ENCODE measurements at regions not wholly inside any gene's neighbourhood (a gene's known extent, or its start where the extent isn't known, plus 50 kb on each side); places are given as distances from the start of the nearest gene placed in this dataset.
"Not testable (repeated sequence)": the region's sequence is repeated elsewhere in the genome, so short reads cannot be mapped to it uniquely, and the experiment has no call there.

- H3K9me3 Mint-ChIP-seq (ENCODE audit: low read depth); H3K4me3 Mint-ChIP-seq; ATAC-seq; H3K4me1 Mint-ChIP-seq; DNase-seq; H3K27ac Mint-ChIP-seq; CTCF ChIA-PET; H3K27me3 Mint-ChIP-seq; H3K36me3 Mint-ChIP-seq: not testable (repeated sequence)
These were observed 286.0 kb upstream of the WSB1 start for GRCh38 chr17:27007734-27008531.

- no peaks in the 10 kb centered on the region for H3K4me1 Mint-ChIP-seq
These were observed 284.8 kb upstream of the WSB1 start for GRCh38 chr17:27009087-27009486.

GRCh38 chr17:27010138-27010537, 283.8 kb upstream of the WSB1 start:
- CTCF ChIA-PET; H3K27me3 Mint-ChIP-seq; H3K4me1 Mint-ChIP-seq; H3K27ac Mint-ChIP-seq; H3K4me3 Mint-ChIP-seq; ATAC-seq; H3K9me3 Mint-ChIP-seq (ENCODE audit: low read depth); DNase-seq; H3K36me3 Mint-ChIP-seq: not testable (repeated sequence)

More at GRCh38 chr17:27009087-27009486, 284.8 kb upstream of the WSB1 start:
- H3K36me3 Mint-ChIP-seq, result no peaks in the 10 kb centered on the region
- no peak for ATAC-seq
- H3K9me3 Mint-ChIP-seq (ENCODE audit: low read depth), result peaks cover 3% of the 10 kb centered on the region
- no peak overlapping the region for H3K27ac Mint-ChIP-seq
- no peak for DNase-seq
- H3K27me3 Mint-ChIP-seq, result no peaks in the 10 kb centered on the region
- no peak overlapping the region for H3K4me3 Mint-ChIP-seq
- CTCF ChIA-PET, result no interaction called here

- H3K36me3 Mint-ChIP-seq; ATAC-seq; H3K27me3 Mint-ChIP-seq; H3K4me1 Mint-ChIP-seq; CTCF ChIA-PET; H3K27ac Mint-ChIP-seq; H3K4me3 Mint-ChIP-seq; DNase-seq; H3K9me3 Mint-ChIP-seq (ENCODE audit: low read depth): not testable (repeated sequence)
These were observed 263.4 kb upstream of the WSB1 start for GRCh38 chr17:27030552-27030951.

GRCh38 chr17:27038676-27039075, 255.2 kb upstream of the WSB1 start:
- no peaks in the 10 kb centered on the region for H3K4me1 Mint-ChIP-seq
- ATAC-seq (no peak), DNase-seq (no peak)
- CTCF ChIA-PET, result no interaction called here
- H3K27me3 Mint-ChIP-seq, result no peaks in the 10 kb centered on the region
- H3K36me3 Mint-ChIP-seq, result no peaks in the 10 kb centered on the region
- H3K4me3 Mint-ChIP-seq, result no peak overlapping the region
- H3K9me3 Mint-ChIP-seq (ENCODE audit: low read depth), result peaks cover 2% of the 10 kb centered on the region
- no peak overlapping the region for H3K27ac Mint-ChIP-seq

GRCh38 chr17:27045039-27045438, 248.9 kb upstream of the WSB1 start:
- ATAC-seq; H3K4me1 Mint-ChIP-seq; H3K9me3 Mint-ChIP-seq (ENCODE audit: low read depth); H3K36me3 Mint-ChIP-seq; H3K27me3 Mint-ChIP-seq; H3K4me3 Mint-ChIP-seq; H3K27ac Mint-ChIP-seq; DNase-seq: not testable (repeated sequence)
- CTCF ChIA-PET, result interaction anchor here (0.7 kb wide), 1 partner anchor 17 kb away, joined by 3 read pairs; no protein-coding TSS in a partner anchor

- Mint-ChIP-seq H3K9me3 (ENCODE audit: low read depth) (no peaks in the 10 kb centered on the region), H3K36me3 (no peaks in the 10 kb centered on the region), H3K27me3 (no peaks in the 10 kb centered on the region), H3K4me1 (no peaks in the 10 kb centered on the region), H3K4me3 (no peak overlapping the region), H3K27ac (no peak overlapping the region)
- no peak for ATAC-seq
- CTCF ChIA-PET, result no interaction called here
- no peak for DNase-seq
These were observed 244.7 kb upstream of the WSB1 start for GRCh38 chr17:27049104-27049784.

GRCh38 chr17:27065588-27065987, 228.3 kb upstream of the WSB1 start:
- DNase-seq (no peak), ATAC-seq (no peak)
- H3K27ac Mint-ChIP-seq, result no peak overlapping the region
- no peaks in the 10 kb centered on the region for H3K9me3 Mint-ChIP-seq (ENCODE audit: low read depth)
- peaks cover 9% of the 10 kb centered on the region for H3K27me3 Mint-ChIP-seq
- no peaks in the 10 kb centered on the region for H3K36me3 Mint-ChIP-seq
- no peak overlapping the region for H3K4me3 Mint-ChIP-seq
- H3K4me1 Mint-ChIP-seq, result no peaks in the 10 kb centered on the region
- CTCF ChIA-PET, result no interaction called here

GRCh38 chr17:27066315-27066714, 227.6 kb upstream of the WSB1 start:
- no peak for DNase-seq
- CTCF ChIA-PET, result no interaction called here
- no peak for ATAC-seq
- Mint-ChIP-seq H3K27ac (no peak overlapping the region), H3K9me3 (ENCODE audit: low read depth) (no peaks in the 10 kb centered on the region), H3K27me3 (peaks cover 9% of the 10 kb centered on the region), H3K4me1 (no peaks in the 10 kb centered on the region), H3K4me3 (no peak overlapping the region), H3K36me3 (no peaks in the 10 kb centered on the region)

- Mint-ChIP-seq H3K4me3 (no peak overlapping the region), H3K36me3 (no peaks in the 10 kb centered on the region), H3K27me3 (peaks cover 5% of the 10 kb centered on the region), H3K4me1 (no peaks in the 10 kb centered on the region), H3K9me3 (ENCODE audit: low read depth) (no peaks in the 10 kb centered on the region), H3K27ac (no peak overlapping the region)
- DNase-seq (no peak), ATAC-seq (no peak)
- CTCF ChIA-PET, result no interaction called here
These were observed 223.9 kb upstream of the WSB1 start for GRCh38 chr17:27069842-27070508.

- CTCF ChIA-PET, result no interaction called here
- Mint-ChIP-seq H3K4me1 (no peaks in the 10 kb centered on the region), H3K27me3 (peaks cover 5% of the 10 kb centered on the region), H3K9me3 (ENCODE audit: low read depth) (no peaks in the 10 kb centered on the region), H3K36me3 (no peaks in the 10 kb centered on the region), H3K27ac (no peak overlapping the region), H3K4me3 (no peak overlapping the region)
- DNase-seq (no peak), ATAC-seq (no peak)
These were observed 223.1 kb upstream of the WSB1 start for GRCh38 chr17:27070836-27071235.

- no peak for DNase-seq
- Mint-ChIP-seq H3K9me3 (ENCODE audit: low read depth) (no peaks in the 10 kb centered on the region), H3K4me1 (no peaks in the 10 kb centered on the region), H3K27ac (no peak overlapping the region), H3K4me3 (no peak overlapping the region), H3K36me3 (no peaks in the 10 kb centered on the region), H3K27me3 (no peaks in the 10 kb centered on the region)
- CTCF ChIA-PET, result no interaction called here
- ATAC-seq, result no peak
These were observed 221.0 kb upstream of the WSB1 start for GRCh38 chr17:27072885-27073284.

GRCh38 chr17:27076814-27077213, 217.1 kb upstream of the WSB1 start:
- ATAC-seq (no peak), DNase-seq (no peak)
- CTCF ChIA-PET, result no interaction called here
- H3K27ac Mint-ChIP-seq, result no peak overlapping the region
- H3K4me1 Mint-ChIP-seq, result no peaks in the 10 kb centered on the region
- no peaks in the 10 kb centered on the region for H3K27me3 Mint-ChIP-seq
- H3K36me3 Mint-ChIP-seq, result no peaks in the 10 kb centered on the region
- no peak overlapping the region for H3K4me3 Mint-ChIP-seq
- H3K9me3 Mint-ChIP-seq (ENCODE audit: low read depth), result no peaks in the 10 kb centered on the region

- no peaks in the 10 kb centered on the region for H3K36me3 Mint-ChIP-seq
- DNase-seq (no peak), ATAC-seq (no peak)
- no peaks in the 10 kb centered on the region for H3K9me3 Mint-ChIP-seq (ENCODE audit: low read depth)
- H3K27me3 Mint-ChIP-seq, result no peaks in the 10 kb centered on the region
- no peak overlapping the region for H3K27ac Mint-ChIP-seq
- CTCF ChIA-PET, result no interaction called here
- H3K4me3 Mint-ChIP-seq, result no peak overlapping the region
- no peaks in the 10 kb centered on the region for H3K4me1 Mint-ChIP-seq
These were observed 215.6 kb upstream of the WSB1 start for GRCh38 chr17:27078296-27078695.
